ENCODE measurements at regions not wholly inside any gene's neighbourhood (a gene's known extent, or its start where the extent isn't known, plus 50 kb on each side); places are given as distances from the start of the nearest gene placed in this dataset.

DNA sequence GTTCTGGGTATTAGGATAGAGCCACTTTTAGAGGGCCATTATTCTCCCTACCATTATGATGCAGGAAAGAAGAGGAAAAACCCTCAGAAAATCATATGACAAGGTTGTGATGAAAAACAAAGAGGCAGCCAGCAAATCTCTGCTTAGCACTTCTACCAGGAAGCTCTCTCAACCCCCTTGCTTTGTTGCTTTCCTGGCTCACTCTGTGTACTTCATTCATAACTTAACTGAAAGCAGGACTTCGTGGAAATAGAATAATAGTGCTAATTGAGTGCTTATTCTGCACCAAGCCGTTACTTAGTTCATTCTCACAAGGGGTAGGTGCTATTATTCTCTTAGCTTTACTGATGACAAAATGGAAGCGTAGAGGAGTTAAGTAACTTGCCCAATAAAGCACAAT, 354.1 kb downstream of the HRH4 start:
- in situ Hi-C loops (cut with HindIII; ENCODE audit: low sequenced_read_pairs), result no loop called here

DNA sequence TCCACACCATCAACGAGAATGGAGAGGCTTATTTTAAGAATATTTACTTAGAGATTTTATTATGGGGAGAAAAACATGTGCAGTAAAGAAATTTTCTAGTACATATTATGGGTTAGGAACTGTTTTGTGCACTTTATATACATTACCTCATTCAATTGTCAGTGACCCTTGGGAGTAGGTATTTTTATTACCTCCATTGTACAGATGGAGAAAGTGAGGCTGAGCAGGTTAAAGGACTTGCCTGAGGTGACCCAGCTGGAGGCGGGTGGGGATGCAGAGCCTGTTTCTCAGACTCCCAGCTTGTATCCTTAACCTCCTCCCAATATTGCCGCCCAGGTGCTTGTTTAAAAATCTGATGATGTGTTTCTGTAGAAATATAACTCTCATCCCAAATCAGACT, 356.7 kb downstream of the HRH4 start:
- in situ Hi-C loops (cut with HindIII; ENCODE audit: low sequenced_read_pairs), result no loop called here

DNA sequence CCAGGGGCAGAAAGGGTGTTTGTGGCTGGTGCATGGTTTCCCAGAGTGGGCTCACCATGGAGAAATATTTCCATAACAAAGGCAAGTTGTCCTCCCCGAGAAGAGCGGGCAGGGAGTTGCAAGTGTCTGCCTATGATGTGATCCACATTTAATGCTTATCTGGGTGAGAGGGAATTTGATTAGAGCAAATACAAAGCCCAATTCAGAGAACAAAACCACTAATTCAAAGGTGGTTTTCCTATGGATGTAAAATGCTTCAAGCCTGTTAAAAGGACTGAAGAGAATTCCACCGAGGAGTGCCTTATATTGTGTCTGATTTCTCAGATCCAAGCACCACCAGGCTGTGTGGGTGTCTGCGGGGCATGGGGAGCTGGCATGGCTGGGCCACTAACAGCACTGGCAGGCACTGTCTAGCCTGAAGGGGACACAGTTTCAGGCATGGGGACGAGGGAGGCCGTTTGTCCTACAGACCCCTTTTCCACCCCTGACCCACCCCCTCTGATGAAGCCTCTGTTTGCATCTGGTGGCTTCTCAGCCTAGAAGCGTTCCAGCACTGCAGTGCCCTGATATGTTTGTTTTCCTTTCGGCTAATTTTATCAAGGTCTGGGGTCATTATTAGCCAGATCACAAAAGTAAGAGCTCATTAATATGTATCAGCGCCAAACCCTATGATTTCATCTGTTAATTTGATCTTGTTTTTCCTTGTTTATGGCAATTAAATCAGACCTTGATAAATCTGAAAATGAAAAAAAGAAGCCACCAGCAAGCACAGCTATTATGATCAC, 357.3 kb downstream of the HRH4 start:
- in situ Hi-C loops (cut with HindIII; ENCODE audit: low sequenced_read_pairs), result no loop called here

DNA sequence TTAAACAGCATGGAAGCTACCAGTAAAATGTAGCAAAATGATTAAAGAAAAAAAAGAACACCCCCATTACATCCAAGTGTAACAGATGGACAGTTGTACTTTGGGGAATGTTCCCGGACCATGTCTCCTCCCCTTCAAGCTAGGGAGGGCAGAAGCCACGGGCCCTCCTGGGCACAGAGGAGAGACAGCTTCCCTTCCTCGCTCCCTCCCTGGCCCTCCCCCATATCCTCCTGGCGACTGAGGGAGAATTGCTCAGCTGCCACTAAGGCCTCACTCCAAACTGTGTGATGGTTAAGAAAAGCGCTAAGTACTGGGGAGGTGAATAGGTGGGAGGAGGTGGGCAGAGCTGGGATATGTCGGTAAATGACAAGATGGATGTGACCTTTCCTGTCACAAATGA, 358.0 kb downstream of the HRH4 start:
- in situ Hi-C loops (cut with HindIII; ENCODE audit: low sequenced_read_pairs), result no loop called here

DNA sequence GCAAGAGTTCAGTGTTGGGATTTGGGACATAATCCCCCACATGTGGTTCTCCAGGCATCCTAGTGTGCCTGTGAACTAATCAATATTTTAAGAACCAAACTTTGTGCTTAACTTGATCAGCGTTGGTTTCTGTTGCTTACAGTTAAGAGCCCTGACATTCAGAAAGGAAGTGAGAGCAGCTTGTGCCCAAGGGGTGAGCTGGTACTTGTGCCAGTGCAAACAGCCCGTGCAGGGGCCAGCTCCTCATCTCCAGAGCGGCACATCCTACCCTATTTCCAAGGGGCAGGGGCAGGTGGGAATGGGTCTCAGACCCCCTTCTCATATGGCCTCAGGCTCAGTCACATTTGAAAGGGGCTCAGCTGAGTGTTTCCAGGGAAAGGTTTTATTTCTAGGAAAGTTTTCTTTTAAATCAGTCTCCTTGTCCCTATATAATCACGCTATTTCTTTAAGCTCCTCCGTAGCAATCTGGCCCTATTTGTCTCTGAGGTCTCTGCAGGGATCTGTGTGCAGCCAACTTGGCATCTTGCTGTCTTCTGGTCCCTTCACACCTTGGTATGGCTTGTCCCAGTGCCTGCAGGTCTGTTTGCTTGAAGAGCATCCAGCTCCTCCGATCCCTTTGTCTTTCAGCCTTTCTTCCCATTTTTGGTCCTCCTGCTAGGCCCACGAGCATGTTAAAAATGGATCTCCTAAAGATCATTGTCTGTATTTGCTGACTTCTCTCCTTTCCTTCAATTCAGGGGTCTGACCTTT, 358.9 kb downstream of the HRH4 start:
- in situ Hi-C loops (cut with HindIII; ENCODE audit: low sequenced_read_pairs), result no loop called here

DNA sequence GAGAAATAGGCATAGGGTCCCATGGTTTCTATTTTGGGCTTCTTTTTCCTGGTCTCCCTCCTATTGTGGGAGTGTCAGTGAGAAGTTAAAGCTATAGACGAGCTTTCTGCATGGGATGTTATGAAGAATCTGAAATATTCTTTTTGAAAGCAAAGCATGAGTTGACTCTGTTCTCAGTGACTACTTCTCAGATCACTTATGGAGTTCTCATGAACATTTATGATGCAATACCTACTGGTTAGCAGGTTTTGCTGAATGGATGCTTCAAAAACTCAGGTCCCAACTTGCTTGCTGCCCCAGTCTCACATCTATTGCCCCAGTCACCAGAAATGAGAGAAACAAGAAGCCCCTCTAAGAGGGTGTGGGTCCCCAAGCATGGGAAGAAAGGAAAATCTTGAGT, 365.0 kb downstream of the HRH4 start:
- in situ Hi-C loops (cut with HindIII; ENCODE audit: low sequenced_read_pairs), result no loop called here

DNA sequence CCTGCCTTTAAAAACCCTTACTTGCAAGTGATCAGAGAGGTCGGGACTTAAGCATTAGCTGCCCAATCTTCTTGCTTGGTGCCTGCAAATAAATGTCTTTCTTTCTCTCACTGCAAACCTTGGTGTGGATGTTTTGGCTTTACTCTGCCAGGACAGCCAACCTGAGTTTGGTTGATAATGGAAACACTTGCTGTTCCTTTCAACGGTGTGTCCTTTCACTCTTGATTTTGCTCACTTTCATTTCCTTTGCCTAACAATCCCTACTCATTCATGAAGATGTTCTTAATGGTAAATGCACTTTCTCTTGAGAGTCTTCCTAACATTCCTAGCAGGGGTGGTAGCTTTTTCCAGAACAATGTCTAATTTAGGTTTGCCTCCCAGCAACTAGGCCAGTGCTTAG, 366.2 kb downstream of the HRH4 start:
- in situ Hi-C loops (cut with HindIII; ENCODE audit: low sequenced_read_pairs), result no loop called here

DNA sequence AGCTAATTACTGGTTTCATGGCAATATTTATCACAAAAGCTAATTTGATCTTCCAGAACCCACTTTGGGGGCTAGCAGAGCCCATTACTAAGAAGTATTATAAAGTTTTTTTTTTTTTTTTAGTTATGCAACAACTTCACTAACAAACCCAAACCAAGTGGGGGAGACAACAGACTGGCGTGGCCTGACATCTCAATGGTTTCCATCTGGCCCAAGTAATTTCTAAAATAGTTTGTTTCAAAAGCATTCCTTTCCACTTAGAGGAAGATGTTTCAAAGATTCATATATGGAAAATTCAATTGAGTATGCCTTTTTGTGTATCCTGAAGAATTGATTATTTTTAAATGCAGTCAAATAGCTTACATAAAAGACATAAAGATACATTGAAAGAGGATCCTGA, 367.1 kb downstream of the HRH4 start:
- in situ Hi-C loops (cut with HindIII; ENCODE audit: low sequenced_read_pairs), result no loop called here

DNA sequence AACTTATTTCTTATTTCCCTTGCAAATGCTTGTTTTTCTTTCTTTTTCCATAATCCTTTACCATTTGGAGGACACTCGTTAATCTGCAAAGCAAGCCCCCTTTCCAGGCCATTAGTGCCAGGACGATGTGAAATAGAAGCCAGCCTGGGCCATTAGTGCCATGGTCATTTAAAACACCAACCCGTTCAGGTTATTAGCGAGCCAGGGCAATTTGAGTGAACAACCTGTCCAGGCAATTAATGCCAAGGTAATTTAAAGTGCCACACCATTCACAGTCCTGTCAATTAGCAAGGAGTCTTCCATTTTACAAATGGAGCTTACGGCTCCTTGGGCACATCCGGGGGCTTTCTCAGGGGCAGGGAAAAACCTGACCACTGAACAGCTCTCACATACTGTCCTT, 370.6 kb downstream of the HRH4 start:
- in situ Hi-C loops (cut with HindIII; ENCODE audit: low sequenced_read_pairs), result no loop called here

DNA sequence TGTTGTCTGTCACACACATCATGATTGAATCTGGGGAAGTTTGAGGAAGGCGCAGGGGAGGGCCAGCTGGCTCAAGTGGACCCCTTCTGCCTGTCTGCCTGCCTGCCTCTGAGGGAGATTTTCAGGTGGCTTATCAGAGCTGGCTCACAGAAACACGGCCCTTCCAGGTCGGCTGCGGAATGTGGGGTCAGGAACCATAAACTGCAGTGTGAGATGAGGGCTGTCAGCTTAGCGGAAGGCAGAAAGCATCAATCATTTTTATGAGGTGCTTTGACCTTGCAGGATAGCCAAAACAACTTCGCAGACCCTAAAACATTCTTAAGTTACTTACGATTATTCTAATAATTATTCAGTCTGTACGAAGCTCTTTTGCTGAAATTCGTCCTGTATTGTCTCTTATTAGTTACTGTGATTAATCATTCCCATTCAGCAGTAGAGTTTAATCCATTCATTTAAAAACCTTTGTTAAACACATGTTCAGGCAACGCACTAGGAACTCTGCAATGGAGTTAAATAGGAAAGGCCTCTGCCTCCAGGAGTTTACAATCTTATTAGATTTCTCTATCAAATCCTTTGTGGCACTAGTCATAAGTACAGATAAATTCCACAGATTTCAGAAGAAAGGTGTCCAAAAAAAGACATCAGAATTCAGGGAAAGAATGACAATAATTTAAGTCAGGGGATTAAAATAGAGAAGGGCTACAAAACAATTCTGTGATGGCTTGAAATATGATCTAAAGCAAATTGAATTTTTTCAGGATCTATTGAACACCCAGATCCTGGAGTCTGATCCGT, 371.6 kb downstream of the HRH4 start:
- in situ Hi-C loops (cut with HindIII; ENCODE audit: low sequenced_read_pairs), result no loop called here

DNA sequence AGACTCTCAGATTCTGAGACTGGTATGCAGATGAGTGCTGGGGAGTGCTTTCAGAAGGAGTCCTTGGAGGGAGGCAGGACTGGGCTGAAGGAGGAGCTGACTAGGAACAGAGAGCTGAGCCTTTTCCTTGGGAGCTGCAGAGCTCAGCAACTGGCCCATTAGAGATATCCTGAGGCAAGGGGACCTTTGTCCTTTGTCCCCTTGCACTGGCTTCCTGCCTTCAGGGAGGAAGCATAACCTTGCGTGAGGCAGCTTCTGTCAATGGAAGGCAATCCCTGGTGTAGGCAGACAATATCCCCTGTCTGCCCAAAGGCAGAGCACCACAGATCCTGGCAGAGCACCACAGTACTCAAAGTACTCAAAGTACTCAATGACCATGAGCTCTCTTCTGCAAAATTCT, 375.3 kb downstream of the HRH4 start:
- in situ Hi-C loops (cut with HindIII; ENCODE audit: low sequenced_read_pairs), result no loop called here

DNA sequence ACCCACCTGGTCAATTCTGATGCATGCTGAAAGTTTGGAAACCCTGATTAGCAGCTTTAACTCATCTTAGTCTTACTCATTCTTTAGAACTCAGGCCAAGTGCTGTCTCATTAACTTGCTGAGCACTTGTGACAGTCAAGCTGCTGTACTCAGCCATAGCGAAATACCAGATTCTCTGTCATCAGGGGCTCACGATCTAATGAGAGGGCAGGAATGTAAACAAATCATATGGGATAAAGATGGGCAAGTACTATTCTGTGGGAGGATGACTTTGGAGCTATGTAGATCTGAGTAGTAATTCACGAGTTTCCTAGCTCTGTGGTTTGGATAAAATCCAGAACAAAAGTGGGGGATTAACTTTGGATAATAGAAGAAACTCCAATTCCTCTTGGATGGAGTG, 376.6 kb downstream of the HRH4 start:
- in situ Hi-C loops (cut with HindIII; ENCODE audit: low sequenced_read_pairs), result no loop called here

DNA sequence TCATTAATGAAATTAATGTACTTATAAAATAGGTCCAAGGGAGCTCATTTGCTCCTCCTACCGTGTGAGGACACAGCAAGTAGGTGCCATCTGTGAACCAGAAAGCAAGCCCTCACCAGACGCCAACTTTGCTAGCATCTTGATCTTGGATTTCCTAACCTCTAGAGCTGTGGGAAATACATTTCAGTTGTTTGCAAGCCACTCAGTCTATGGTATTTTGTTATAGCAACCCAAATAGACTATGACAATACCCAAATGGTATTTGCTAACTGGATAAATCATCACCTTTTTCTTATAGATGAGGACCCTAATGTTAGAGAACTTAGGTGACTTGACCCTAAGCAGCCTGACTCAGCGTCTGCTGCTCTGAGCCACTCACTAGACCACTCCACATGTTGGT, 379.6 kb downstream of the HRH4 start:
- in situ Hi-C loops (cut with HindIII; ENCODE audit: low sequenced_read_pairs), result no loop called here

DNA sequence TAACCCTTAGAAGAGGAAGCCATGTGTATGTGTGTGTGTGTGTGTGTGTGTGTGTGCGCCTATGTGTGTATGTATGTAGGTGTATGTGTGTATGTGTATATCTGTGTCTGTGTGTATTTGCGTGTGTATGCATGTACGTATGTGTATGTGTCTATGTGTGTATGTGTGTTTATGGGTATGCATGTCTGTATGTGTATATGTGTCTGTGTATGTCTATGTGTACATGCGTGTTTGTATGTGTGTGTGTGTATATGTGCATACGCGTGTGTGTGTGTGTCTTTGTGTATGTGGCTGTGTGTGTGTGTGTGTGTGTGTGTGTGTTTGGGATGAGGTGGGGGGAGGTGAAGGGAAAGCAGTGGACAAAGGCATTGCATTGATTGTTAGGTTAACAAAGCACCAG, 380.2 kb downstream of the HRH4 start:
- in situ Hi-C loops (cut with HindIII; ENCODE audit: low sequenced_read_pairs), result no loop called here

DNA sequence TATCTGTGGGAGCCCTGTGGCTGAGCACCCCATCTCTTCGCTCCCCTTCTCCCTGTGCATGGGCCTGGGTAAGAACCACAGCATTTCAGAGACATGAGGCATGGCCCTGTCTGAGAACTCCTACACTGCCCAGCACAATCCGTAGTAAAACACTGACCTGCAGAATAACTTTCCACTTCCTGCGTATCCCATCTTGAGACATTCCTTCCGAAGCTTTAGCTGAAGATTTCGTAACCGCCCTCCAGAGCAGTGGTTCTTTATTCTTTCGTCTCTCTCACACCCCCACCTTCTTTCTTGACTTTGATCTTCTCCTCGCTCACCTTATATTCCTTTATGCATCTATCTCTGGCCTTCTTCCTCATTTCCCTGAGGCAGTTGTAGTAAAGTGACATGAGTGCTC, 381.1 kb downstream of the HRH4 start:
- in situ Hi-C loops (cut with HindIII; ENCODE audit: low sequenced_read_pairs), result no loop called here

DNA sequence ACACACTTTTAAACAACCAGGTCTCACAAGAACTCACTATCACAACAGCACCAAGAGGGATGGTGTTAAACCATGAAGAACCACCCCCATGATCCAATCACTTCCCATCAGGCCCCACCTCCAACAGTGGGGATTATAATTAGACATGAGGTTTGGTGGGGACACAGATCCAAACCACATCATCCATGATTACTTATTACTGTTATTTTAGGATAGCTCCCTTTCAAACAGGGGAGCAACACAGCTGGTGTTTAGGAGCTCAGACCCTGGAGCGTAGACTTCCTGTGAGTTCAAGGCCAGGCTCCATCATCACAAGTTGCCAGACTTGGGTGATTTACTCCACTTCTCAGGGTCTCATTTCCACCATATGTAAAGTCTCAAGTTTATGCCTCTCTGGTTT, 382.7 kb downstream of the HRH4 start:
- in situ Hi-C loops (cut with HindIII; ENCODE audit: low sequenced_read_pairs), result no loop called here

DNA sequence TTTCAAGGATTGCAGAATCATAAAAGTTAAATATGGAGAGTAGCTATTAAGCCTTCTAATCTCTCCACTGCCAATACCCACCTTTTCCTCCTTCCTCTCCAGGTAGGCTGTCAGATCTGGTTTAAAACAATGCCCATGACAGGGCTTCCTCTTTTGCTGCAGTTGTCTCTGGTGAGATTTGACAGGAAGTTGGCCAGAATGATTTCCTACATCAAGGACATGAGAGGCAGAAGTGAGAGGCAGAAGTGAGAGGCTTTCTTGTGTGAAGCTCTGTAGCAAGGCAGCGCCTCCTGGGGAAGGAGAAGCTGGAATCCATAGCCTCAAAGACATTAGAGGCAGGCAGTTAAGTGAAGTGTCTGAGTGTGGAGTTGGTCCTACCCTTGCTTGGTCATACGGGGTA, 385.7 kb downstream of the HRH4 start:
- in situ Hi-C loops (cut with HindIII; ENCODE audit: low sequenced_read_pairs), result no loop called here

DNA sequence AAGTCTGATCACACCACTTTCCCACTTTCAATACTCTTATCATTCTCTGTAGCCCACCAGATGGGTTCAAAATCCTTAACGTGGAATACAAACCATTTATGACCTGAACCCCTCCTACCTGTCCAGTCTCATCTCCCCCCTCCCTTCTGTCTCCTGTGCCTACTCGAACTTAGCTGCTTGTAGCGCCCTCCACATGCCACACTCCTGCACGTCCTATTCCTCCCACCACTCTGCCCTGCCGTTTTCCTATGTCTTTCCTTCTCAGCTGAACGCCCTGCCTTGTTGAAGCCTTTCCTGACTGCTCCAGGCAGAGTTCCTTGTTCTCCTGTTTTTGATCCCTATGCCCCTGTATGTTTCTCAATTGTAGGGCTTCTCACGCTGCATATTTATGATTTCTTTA, 390.1 kb downstream of the HRH4 start:
- in situ Hi-C loops (cut with HindIII; ENCODE audit: low sequenced_read_pairs), result no loop called here

DNA sequence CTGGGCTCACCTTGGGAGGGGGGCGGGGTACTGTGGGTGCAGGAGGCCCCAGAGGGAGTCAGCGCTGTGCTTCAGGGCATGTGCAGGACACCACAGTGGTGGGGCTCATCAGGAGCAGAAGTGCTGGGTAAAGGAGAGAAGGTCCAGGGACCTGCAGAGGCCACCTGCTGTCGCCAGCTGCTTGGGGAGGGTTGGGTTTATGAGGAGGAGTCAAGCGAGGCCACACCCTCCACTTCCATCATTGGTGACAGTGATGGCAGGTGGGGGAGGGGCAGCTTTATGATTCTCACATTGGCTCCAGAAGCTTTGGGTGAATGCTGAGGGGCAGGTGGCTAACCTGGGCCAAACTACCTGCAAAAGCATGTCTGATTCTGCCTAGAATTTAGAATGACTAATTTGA, 392.6 kb downstream of the HRH4 start:
- in situ Hi-C loops (cut with HindIII; ENCODE audit: low sequenced_read_pairs), result no loop called here

DNA sequence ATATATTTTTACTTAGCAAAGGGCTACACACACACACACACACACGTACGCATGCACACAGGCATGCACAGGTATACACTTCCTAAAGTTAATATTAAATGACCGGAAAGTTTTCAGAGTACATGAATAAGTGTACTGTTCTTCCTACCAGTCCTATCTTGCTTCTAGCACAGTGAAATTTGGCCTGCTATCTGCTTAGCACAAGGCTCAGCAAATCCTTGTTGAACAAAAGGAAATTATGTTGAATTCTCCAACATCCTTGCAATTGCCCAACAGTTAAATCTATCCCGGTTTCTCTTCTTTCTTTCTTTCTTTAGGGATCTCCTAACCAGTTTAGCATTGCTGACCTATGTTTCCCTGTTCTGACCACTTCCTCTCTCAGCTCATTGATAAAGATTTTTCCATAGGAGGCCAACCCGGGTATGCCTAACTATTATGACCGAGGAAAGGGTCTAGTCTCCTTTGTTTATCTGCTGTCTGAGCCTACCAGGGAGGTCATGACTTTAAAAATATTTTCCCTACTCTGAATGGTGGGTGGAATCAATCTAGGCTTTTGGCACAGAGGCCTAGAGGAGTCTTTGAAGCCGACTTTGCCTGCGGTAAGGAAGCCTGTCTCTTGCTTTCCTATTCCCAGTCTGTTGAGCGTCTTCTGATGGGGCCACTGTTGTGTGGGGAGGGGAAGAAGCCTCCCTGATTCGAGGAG, 400.7 kb downstream of the HRH4 start:
- in situ Hi-C loops (cut with HindIII; ENCODE audit: low sequenced_read_pairs), result no loop called here

DNA sequence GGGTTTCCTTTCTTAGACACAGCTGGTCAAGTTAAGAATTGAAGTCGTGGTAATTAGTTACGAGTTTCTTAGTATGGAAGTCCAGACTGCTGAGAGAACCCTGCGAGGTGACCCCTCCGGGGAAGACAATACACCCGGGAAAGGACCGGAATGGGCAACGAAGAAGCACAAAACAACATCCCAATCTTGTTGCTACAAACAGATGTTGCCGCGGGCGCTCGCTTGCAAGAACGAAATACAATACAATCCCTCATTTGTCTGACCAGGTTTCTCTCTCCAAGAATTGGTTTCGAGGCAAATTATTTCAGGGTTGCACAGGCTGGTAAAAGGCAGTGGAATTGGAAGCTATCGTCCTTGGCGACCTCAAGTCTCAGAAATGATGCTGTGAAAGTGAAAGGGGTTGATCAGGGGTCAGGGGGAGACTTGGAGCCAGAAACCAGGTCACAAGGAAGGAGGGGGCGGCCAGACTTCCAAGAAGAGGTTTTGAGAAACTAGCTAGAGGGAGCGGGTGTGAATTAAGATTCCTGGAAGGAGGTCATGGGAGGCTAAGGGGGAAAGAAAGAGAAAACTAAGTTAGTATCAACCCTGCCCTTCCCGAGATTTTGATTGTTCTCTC, 401.9 kb downstream of the HRH4 start:
- in situ Hi-C loops (cut with HindIII; ENCODE audit: low sequenced_read_pairs), result no loop called here
